Bronchial epithelial cell (primary cell): ENCODE measurements at regions not wholly inside any gene's neighbourhood (a gene's known extent, or its start where the extent isn't known, plus 50 kb on each side); places are given as distances from the start of the nearest gene placed in this dataset.

Experiments
- DNase-seq: peaks from one replicate; pipeline ENCODE4 v3.0.0-alpha.2; 2010; ENCODE audit warnings: low read depth
- FAIRE-seq: peaks from 2 replicates; lab custom pipeline; 2011; peaks lifted over from hg19 to GRCh38; lab: Jason Lieb, UNC
- H3K27me3 ChIP-seq: 2 replicates; pipeline ENCODE4 v1.5.1; 2011; ENCODE audit warnings: low read length; ENCODE audit not compliant: control insufficient read depth, insufficient read depth
- H3K36me3 ChIP-seq: 2 replicates; pipeline ENCODE4 v1.5.1; 2011; ENCODE audit warnings: low read length; ENCODE audit not compliant: control insufficient read depth, insufficient read depth
- H3K4me3 ChIP-seq: 2 replicates; pipeline ENCODE4 v1.5.1; 2011; ENCODE audit warnings: mild to moderate bottlenecking, low read depth, low read length, control low read depth
- CTCF ChIP-seq: IDR thresholded peaks from 2 replicates; pipeline ENCODE4 v1.5.1; 2011; ENCODE audit warnings: mild to moderate bottlenecking, moderate library complexity, low read length, control low read depth, inconsistent platforms; ENCODE audit not compliant: insufficient read depth, severe bottlenecking

DNA sequence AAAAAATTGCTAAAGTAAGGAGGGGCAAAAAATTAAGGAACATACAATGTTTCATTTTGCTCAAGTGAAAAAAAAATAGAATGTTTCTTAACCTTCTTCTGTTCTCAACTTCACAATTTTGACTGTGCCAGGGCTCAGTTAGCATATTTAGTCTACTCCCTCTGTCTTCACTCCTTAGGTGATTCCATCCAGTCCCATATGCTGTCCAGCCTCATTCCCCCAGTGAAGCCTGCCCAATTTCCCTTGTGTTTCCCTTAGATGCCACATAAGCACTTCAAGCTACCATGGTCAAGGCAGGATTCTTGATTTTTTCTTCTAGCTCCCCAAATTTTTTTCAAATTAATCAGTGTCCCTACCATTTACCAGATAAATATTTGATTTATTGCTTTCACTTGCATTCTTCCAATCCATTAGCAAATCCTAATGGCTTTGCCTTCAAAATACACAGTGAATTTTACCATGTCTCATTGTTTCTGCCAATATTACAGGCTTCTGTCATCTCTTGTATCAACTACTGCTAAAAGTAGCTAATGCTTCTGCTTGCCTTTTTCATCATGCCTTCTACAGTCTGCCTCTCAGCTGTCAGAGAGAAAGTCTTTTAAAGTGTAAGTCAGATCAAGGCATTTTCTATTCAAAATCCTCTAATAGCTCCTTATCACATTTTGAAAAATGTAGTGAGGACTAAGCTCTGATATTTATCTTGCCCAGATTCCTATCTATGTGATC, 166.8 kb downstream of the MACC1 start:
- no peak for DNase-seq
- Histone ChIP-seq H3K4me3 (no peak overlapping the region), H3K36me3 (no peaks in the 10 kb centered on the region), H3K27me3 (no peaks in the 10 kb centered on the region)
- no peak for TF ChIP-seq CTCF
- no peak for FAIRE-seq

- Histone ChIP-seq H3K27me3 (no peaks in the 10 kb centered on the region), H3K36me3 (no peaks in the 10 kb centered on the region), H3K4me3 (no peak overlapping the region)
- FAIRE-seq (no peak), DNase-seq (no peak)
- TF ChIP-seq CTCF = no peak
Measured at GRCh38 chr7:20038676-20039075, 178.5 kb downstream of the MACC1 start.

DNA sequence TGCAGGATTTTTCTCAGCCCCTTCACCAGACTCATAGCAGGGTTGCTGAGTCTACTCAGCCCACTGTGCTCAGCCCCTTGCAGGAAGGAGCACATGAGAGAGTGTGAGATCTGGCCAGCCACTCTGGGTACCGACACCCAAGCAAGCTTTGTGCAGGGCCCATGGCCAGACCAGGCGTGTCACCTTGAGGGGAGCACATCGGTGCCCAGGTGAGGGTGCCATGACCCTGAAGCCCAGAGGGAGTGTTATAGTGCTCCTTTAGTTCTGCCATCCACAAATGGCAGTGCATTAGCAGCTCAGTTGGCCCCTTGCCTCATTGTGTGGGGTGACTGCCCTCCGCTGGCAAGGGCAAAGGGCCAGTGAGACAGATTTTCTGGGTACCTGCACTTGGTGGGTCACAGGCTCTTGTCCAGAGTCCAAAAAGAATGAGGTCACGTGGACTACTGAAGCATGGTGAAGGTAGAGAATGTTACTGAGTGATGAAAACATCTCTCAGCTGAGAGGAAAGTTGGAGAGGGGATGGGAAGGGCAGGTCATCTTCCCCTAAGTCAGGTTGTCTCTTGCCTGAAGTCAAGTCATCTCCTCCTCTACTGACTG, 181.8 kb downstream of the MACC1 start:
- no peaks in the 10 kb centered on the region for H3K27me3 ChIP-seq
- DNase-seq (no peak), FAIRE-seq (no peak)
- H3K36me3 ChIP-seq = no peaks in the 10 kb centered on the region
- TF ChIP-seq CTCF = no peak
- no peak overlapping the region for H3K4me3 ChIP-seq

GRCh38 chr7:20033621-20034400, 183.4 kb downstream of the MACC1 start:
- DNase-seq (peak; percentile 0), FAIRE-seq (no peak)
- TF ChIP-seq CTCF = no peak
- H3K36me3 ChIP-seq = no peaks in the 10 kb centered on the region
- H3K27me3 ChIP-seq = no peaks in the 10 kb centered on the region
- no peak overlapping the region for H3K4me3 ChIP-seq

GRCh38 chr7:20032741-20033140, 184.4 kb downstream of the MACC1 start:
- DNase-seq = no peak
- Histone ChIP-seq H3K36me3 (no peaks in the 10 kb centered on the region), H3K4me3 (no peak overlapping the region), H3K27me3 (no peaks in the 10 kb centered on the region)
- FAIRE-seq = no peak
- TF ChIP-seq CTCF = no peak
